SKM-1 (cell line): ENCODE measurements at regions not wholly inside any gene's neighbourhood (a gene's known extent, or its start where the extent isn't known, plus 50 kb on each side); places are given as distances from the start of the nearest gene placed in this dataset.

ENCODE experiments used
- DNase-seq: peaks from one replicate; lab custom pipeline; 2025; ENCODE audit not compliant: unreplicated experiment; lab: John Stamatoyannopoulos, UW

- DNase-seq: no peak
Measured at GRCh38 chr18:43635397-43635796, 358.1 kb upstream of the SYT4 start.

- no peak for DNase-seq
Measured at GRCh38 chr18:43642727-43643330, 365.5 kb upstream of the SYT4 start.

- DNase-seq: no peak
Measured at GRCh38 chr18:43648002-43648401, 370.7 kb upstream of the SYT4 start.

- no peak for DNase-seq
Measured at GRCh38 chr18:43649649-43650357, 372.5 kb upstream of the SYT4 start.

GRCh38 chr18:43650426-43650825 is 373.1 kb upstream of the SYT4 start:
- no peak for DNase-seq

- DNase-seq: no peak
Measured at GRCh38 chr18:43651057-43651456, 373.8 kb upstream of the SYT4 start.

GRCh38 chr18:43656547-43656946 is 379.3 kb upstream of the SYT4 start:
- no peak for DNase-seq

GRCh38 chr18:43661570-43661969 is 384.3 kb upstream of the SYT4 start:
- DNase-seq: peak; percentile 5

- no peak for DNase-seq
Measured at GRCh38 chr18:43662657-43663056, 385.4 kb upstream of the SYT4 start.

GRCh38 chr18:43663159-43663558 is 385.9 kb upstream of the SYT4 start:
- no peak for DNase-seq

GRCh38 chr18:43664487-43665008 is 387.3 kb upstream of the SYT4 start:
- DNase-seq: no peak

GRCh38 chr18:43665105-43665788 is 388.0 kb upstream of the SYT4 start:
- no peak for DNase-seq

- no peak for DNase-seq
Measured at GRCh38 chr18:43668866-43669265, 391.6 kb upstream of the SYT4 start.

- DNase-seq: no peak
Measured at GRCh38 chr18:43671431-43671830, 394.1 kb upstream of the SYT4 start.

GRCh38 chr18:43680096-43680495 is 402.8 kb upstream of the SYT4 start:
- DNase-seq: no peak

GRCh38 chr18:43681661-43682060 is 404.4 kb upstream of the SYT4 start:
- no peak for DNase-seq

- no peak for DNase-seq
Measured at GRCh38 chr18:43682196-43682595, 404.9 kb upstream of the SYT4 start.

- DNase-seq: no peak
Measured at GRCh38 chr18:43686709-43687108, 409.4 kb upstream of the SYT4 start.

GRCh38 chr18:43692099-43692690 is 414.9 kb upstream of the SYT4 start:
- no peak for DNase-seq

GRCh38 chr18:43702399-43702798 is 425.1 kb upstream of the SYT4 start:
- DNase-seq: no peak

- no peak for DNase-seq
Measured at GRCh38 chr18:43703050-43703449, 425.8 kb upstream of the SYT4 start.

GRCh38 chr18:43705850-43706249 is 428.6 kb upstream of the SYT4 start:
- DNase-seq: no peak
